Tibial nerve (tissue), 4 donors: ENCODE measurements at regions not wholly inside any gene's neighbourhood (a gene's known extent, or its start where the extent isn't known, plus 50 kb on each side); places are given as distances from the start of the nearest gene placed in this dataset.
"Not testable (repeated sequence)": the region's sequence is repeated elsewhere in the genome, so short reads cannot be mapped to it uniquely, and the experiment has no call there.

Experiments used
- EP300 ChIP-seq, 2 donors: sonication (generic); formaldehyde crosslinking; IDR thresholded peaks; one replicate each; pipeline ENCODE4 v1.6.1; 2017; ENCODE audit warnings: antibody characterized with exemption in 2 of 2, mild to moderate bottlenecking in 1 of 2
- POLR2A ChIP-seq, 2 donors: fragments of 450-650 bp; IDR thresholded peaks; one replicate each; pipeline ENCODE4 v1.6.1; 2017; ENCODE audit warnings: antibody characterized with exemption in 2 of 2, mild to moderate bottlenecking in 2 of 2, moderate library complexity in 2 of 2
- TF ChIP-seq, protein P1 (sequence below), 5 experiments: fragments of 200-600 bp in 3 of 5; fragments of 450-650 bp in 2 of 5; sonication (generic) in 3 of 5; IDR thresholded peaks; one replicate each; pipeline ENCODE4 v1.5.1; 2016 to 2019; ENCODE audit warnings: antibody characterized with exemption in 5 of 5, mild to moderate bottlenecking in 3 of 5, moderate library complexity in 2 of 5

DNA sequence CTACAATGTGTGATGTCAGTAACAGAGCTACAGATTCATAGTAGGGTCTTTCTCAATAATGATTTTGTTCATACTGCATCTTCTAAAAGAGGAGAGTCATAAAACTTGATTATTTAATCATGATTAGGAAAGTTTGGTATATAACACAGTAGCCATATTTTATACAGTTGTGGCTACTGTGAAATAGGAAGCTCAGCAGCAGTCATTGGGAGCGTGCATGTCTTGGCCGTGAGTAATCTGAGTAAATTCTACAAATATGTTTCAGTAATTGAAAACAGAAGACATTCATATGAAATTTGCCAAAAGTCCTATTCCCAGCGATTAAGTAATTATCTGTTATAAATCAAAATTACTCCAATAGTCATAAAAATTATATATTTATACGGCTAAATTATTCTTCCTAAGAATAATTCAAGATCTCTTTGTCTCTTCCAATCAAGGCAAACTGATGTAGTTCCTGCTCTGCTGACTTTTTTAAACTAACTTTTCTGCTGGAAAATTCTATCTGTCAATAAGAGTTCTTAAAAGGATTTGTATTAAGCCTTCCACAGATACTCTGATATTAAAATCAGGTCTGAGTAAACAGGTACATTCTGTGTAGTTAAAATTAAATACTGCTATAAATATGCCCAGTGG is 723.6 kb upstream of the CDH18 start:
- TF ChIP-seq, protein P1, sequence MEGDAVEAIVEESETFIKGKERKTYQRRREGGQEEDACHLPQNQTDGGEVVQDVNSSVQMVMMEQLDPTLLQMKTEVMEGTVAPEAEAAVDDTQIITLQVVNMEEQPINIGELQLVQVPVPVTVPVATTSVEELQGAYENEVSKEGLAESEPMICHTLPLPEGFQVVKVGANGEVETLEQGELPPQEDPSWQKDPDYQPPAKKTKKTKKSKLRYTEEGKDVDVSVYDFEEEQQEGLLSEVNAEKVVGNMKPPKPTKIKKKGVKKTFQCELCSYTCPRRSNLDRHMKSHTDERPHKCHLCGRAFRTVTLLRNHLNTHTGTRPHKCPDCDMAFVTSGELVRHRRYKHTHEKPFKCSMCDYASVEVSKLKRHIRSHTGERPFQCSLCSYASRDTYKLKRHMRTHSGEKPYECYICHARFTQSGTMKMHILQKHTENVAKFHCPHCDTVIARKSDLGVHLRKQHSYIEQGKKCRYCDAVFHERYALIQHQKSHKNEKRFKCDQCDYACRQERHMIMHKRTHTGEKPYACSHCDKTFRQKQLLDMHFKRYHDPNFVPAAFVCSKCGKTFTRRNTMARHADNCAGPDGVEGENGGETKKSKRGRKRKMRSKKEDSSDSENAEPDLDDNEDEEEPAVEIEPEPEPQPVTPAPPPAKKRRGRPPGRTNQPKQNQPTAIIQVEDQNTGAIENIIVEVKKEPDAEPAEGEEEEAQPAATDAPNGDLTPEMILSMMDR (IDR thresholded peaks at IDR 0.05) = not testable (repeated sequence)
- not testable (repeated sequence) for TF ChIP-seq POLR2A, EP300 (IDR thresholded peaks at IDR 0.05)
